ENCODE measurements at regions not wholly inside any gene's neighbourhood (a gene's known extent, or its start where the extent isn't known, plus 50 kb on each side); places are given as distances from the start of the nearest gene placed in this dataset.
A peak's percentile ranks its signal among the peaks of the same experiment; 100 is the strongest.

GRCh38 chr20:6588296-6588695 is 179.2 kb upstream of the BMP2 start:
- Histone ChIP-seq H3K27ac (ENCODE audit: low read length, poor library complexity, severe bottlenecking) (no peak overlapping the region), H2AFZ (ENCODE audit: low read depth, low read length) (no peak overlapping the region), H2AK5ac (ENCODE audit: low read length, severe bottlenecking) (no peak overlapping the region), H3K4me2 (ENCODE audit: low read length, poor library complexity, severe bottlenecking) (no peak overlapping the region), H3K14ac (ENCODE audit: low read length in 2 of 2) (no peak overlapping the region), H2BK15ac (ENCODE audit: low read depth, poor library complexity, severe bottlenecking) (no peak overlapping the region), H3K79me1 (replicated peaks; ENCODE audit: low read length, poor library complexity, severe bottlenecking) (no peaks in the 10 kb centered on the region), H3K23ac (ENCODE audit: low read length in 2 of 2) (no peak overlapping the region), H3K4ac (ENCODE audit: low read depth in 1 of 2, low read length in 2 of 2) (no peak overlapping the region), H3K9me3 (ENCODE audit: control insufficient read depth, low read length) (no peaks in the 10 kb centered on the region), H3K18ac (ENCODE audit: low read depth in 1 of 2, low read length in 2 of 2) (no peak overlapping the region), H4K8ac (ENCODE audit: low read length) (no peak overlapping the region), H4K91ac (ENCODE audit: low read length) (no peak overlapping the region), H3K27me3 (ENCODE audit: control insufficient read depth in 1 of 2, insufficient read depth in 1 of 2, low read length in 2 of 2) (peaks cover 0 to 8% of the 10 kb centered on the region in 2 experiments), H3K4me3 (ENCODE audit: insufficient read depth in 1 of 2, low read depth in 1 of 2, low read length in 2 of 2) (no peak overlapping the region), H2BK5ac (ENCODE audit: low read depth, low read length, poor library complexity, severe bottlenecking) (no peak overlapping the region), H2BK120ac (ENCODE audit: low read depth, low read length) (no peak overlapping the region), H3K4me1 (ENCODE audit: control insufficient read depth, insufficient read depth, low read depth, low read length) (peaks cover 3% of the 10 kb centered on the region), H3K9ac (ENCODE audit: low read length) (no peak overlapping the region), H3K36me3 (ENCODE audit: control insufficient read depth in 1 of 2, insufficient read depth in 2 of 2, low read depth in 1 of 2, low read length in 2 of 2) (no peaks in the 10 kb centered on the region), H2BK12ac (ENCODE audit: low read length in 2 of 2) (no peak overlapping the region)
- 83% methylated on average over 1 of the region's 2 CpGs for WGBS
- no peak for DNase-seq

DNA sequence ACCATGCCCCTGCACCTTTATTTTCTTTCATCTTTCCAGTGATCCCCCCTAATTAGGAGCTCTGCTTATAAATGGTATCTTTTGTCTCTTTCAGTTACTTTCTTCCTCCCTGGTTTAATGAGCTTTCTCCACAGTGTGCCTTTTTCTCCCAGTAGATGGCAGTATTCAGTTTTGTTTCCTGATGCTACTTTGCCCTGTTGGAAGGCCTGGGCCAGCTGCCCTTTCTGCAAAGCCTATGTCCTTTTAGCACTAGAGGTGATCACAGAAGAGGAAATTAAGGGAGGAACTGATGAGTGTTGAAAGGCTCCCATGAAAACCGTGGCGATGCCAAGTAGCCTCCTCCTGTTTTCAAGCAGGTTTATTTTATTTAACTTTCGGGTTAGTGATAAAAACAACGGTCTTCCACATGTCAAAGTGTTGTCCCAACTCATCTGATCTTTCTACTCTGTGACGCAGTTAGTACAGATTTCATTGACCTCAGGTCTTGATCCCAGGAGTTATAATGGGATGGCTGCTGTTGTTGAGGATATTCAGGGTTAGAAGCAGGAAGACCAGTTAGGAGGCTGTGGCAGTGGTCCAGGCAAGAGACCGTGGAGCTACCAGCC is 184.2 kb upstream of the BMP2 start:
- Histone ChIP-seq H2BK5ac (ENCODE audit: low read depth, low read length, poor library complexity, severe bottlenecking) (no peak overlapping the region), H3K27ac (ENCODE audit: low read length, poor library complexity, severe bottlenecking) (no peak overlapping the region), H3K23ac (ENCODE audit: low read length in 2 of 2) (no peak overlapping the region), H4K8ac (ENCODE audit: low read length) (no peak overlapping the region), H3K9me3 (ENCODE audit: control insufficient read depth, low read length) (no peaks in the 10 kb centered on the region), H2AFZ (ENCODE audit: low read depth, low read length) (no peak overlapping the region), H2BK12ac (ENCODE audit: low read length in 2 of 2) (peak overlapping the region; percentile 45 to 89), H3K14ac (ENCODE audit: low read length in 2 of 2) (no peak overlapping the region), H3K4me2 (ENCODE audit: low read length, poor library complexity, severe bottlenecking) (no peak overlapping the region), H3K79me1 (replicated peaks; ENCODE audit: low read length, poor library complexity, severe bottlenecking) (no peaks in the 10 kb centered on the region), H3K18ac (ENCODE audit: low read depth in 1 of 2, low read length in 2 of 2) (no peak overlapping the region), H3K36me3 (ENCODE audit: control insufficient read depth in 1 of 2, insufficient read depth in 2 of 2, low read depth in 1 of 2, low read length in 2 of 2) (no peaks in the 10 kb centered on the region), H3K4me1 (ENCODE audit: control insufficient read depth, insufficient read depth, low read depth, low read length) (no peaks in the 10 kb centered on the region), H3K4me3 (ENCODE audit: insufficient read depth in 1 of 2, low read depth in 1 of 2, low read length in 2 of 2) (no peak overlapping the region), H4K91ac (ENCODE audit: low read length) (no peak overlapping the region), H3K27me3 (ENCODE audit: control insufficient read depth in 1 of 2, insufficient read depth in 1 of 2, low read length in 2 of 2) (peaks cover 2 to 17% of the 10 kb centered on the region in 2 experiments), H2BK15ac (ENCODE audit: low read depth, poor library complexity, severe bottlenecking) (peak overlapping the region; percentile 84), H3K4ac (ENCODE audit: low read depth in 1 of 2, low read length in 2 of 2) (peak overlapping the region in 1 of 2 experiments; percentile 61), H2AK5ac (ENCODE audit: low read length, severe bottlenecking) (no peak overlapping the region), H2BK120ac (ENCODE audit: low read depth, low read length) (no peak overlapping the region), H3K9ac (ENCODE audit: low read length) (no peak overlapping the region)
- 71% methylated on average over 6 of the region's 6 CpGs for WGBS
- peak; percentile 68 for DNase-seq

DNA sequence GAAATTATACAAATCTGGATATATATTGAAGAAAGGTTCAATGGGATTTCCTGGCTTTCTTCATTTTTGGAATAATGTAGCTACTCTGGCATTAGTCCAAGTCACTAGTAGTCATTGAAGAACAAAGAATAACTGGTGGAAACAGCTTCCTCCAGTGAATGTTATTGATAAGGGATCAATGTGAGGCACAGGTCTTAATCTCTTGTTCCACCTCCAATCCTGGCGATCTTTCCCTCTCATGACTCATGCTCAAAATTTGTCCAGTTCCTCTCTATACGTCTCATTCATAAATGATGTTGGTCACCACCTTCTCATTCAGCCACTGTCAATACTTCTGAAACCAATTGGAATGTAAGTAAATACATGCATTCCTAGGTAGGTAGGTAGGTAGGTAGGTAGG is 185.0 kb upstream of the BMP2 start:
- H2AFZ ChIP-seq (ENCODE audit: low read depth, low read length): no peak overlapping the region
- no peaks in the 10 kb centered on the region for H3K79me1 ChIP-seq (replicated peaks; ENCODE audit: low read length, poor library complexity, severe bottlenecking)
- peaks cover 2 to 13% of the 10 kb centered on the region in 2 experiments for H3K27me3 ChIP-seq (ENCODE audit: control insufficient read depth in 1 of 2, insufficient read depth in 1 of 2, low read length in 2 of 2)
- no peak overlapping the region for H2AK5ac ChIP-seq (ENCODE audit: low read length, severe bottlenecking)
- H3K9me3 ChIP-seq (ENCODE audit: control insufficient read depth, low read length): no peaks in the 10 kb centered on the region
- H3K9ac ChIP-seq (ENCODE audit: low read length): no peak overlapping the region
- H2BK12ac ChIP-seq (ENCODE audit: low read length in 2 of 2): no peak overlapping the region
- no peaks in the 10 kb centered on the region for H3K36me3 ChIP-seq (ENCODE audit: control insufficient read depth in 1 of 2, insufficient read depth in 2 of 2, low read depth in 1 of 2, low read length in 2 of 2)
- no peak overlapping the region for H2BK5ac ChIP-seq (ENCODE audit: low read depth, low read length, poor library complexity, severe bottlenecking)
- H3K18ac ChIP-seq (ENCODE audit: low read depth in 1 of 2, low read length in 2 of 2): no peak overlapping the region
- no peak overlapping the region for H3K14ac ChIP-seq (ENCODE audit: low read length in 2 of 2)
- H2BK15ac ChIP-seq (ENCODE audit: low read depth, poor library complexity, severe bottlenecking): no peak overlapping the region
- H2BK120ac ChIP-seq (ENCODE audit: low read depth, low read length): no peak overlapping the region
- no peak overlapping the region for H4K8ac ChIP-seq (ENCODE audit: low read length)
- no peak overlapping the region for H4K91ac ChIP-seq (ENCODE audit: low read length)
- H3K4me3 ChIP-seq (ENCODE audit: insufficient read depth in 1 of 2, low read depth in 1 of 2, low read length in 2 of 2): no peak overlapping the region
- H3K23ac ChIP-seq (ENCODE audit: low read length in 2 of 2): no peak overlapping the region
- H3K4ac ChIP-seq (ENCODE audit: low read depth in 1 of 2, low read length in 2 of 2): peak overlapping the region in 1 of 2 experiments; percentile 28
- no peak overlapping the region for H3K27ac ChIP-seq (ENCODE audit: low read length, poor library complexity, severe bottlenecking)
- H3K4me2 ChIP-seq (ENCODE audit: low read length, poor library complexity, severe bottlenecking): no peak overlapping the region
- H3K4me1 ChIP-seq (ENCODE audit: control insufficient read depth, insufficient read depth, low read depth, low read length): no peaks in the 10 kb centered on the region
- WGBS: no CpG with 5 or more reads among the region's 2 CpGs
- no peak for DNase-seq

- 66% methylated on average over 4 of the region's 4 CpGs for WGBS
- Histone ChIP-seq H3K9me3 (ENCODE audit: control insufficient read depth, low read length) (no peaks in the 10 kb centered on the region), H3K36me3 (ENCODE audit: control insufficient read depth in 1 of 2, insufficient read depth in 2 of 2, low read depth in 1 of 2, low read length in 2 of 2) (no peaks in the 10 kb centered on the region), H3K14ac (ENCODE audit: low read length in 2 of 2) (no peak overlapping the region), H2BK5ac (ENCODE audit: low read depth, low read length, poor library complexity, severe bottlenecking) (no peak overlapping the region), H3K4ac (ENCODE audit: low read depth in 1 of 2, low read length in 2 of 2) (no peak overlapping the region), H4K91ac (ENCODE audit: low read length) (no peak overlapping the region), H3K4me3 (ENCODE audit: insufficient read depth in 1 of 2, low read depth in 1 of 2, low read length in 2 of 2) (no peak overlapping the region), H3K23ac (ENCODE audit: low read length in 2 of 2) (no peak overlapping the region), H3K27ac (ENCODE audit: low read length, poor library complexity, severe bottlenecking) (no peak overlapping the region), H3K4me2 (ENCODE audit: low read length, poor library complexity, severe bottlenecking) (no peak overlapping the region), H3K18ac (ENCODE audit: low read depth in 1 of 2, low read length in 2 of 2) (peak overlapping the region in 1 of 2 experiments; percentile 21), H2BK15ac (ENCODE audit: low read depth, poor library complexity, severe bottlenecking) (no peak overlapping the region), H3K4me1 (ENCODE audit: control insufficient read depth, insufficient read depth, low read depth, low read length) (no peaks in the 10 kb centered on the region), H4K8ac (ENCODE audit: low read length) (no peak overlapping the region), H3K27me3 (ENCODE audit: control insufficient read depth in 1 of 2, insufficient read depth in 1 of 2, low read length in 2 of 2) (peaks cover 2 to 13% of the 10 kb centered on the region in 2 experiments), H3K79me1 (replicated peaks; ENCODE audit: low read length, poor library complexity, severe bottlenecking) (no peaks in the 10 kb centered on the region), H2AK5ac (ENCODE audit: low read length, severe bottlenecking) (no peak overlapping the region), H2BK120ac (ENCODE audit: low read depth, low read length) (no peak overlapping the region), H2BK12ac (ENCODE audit: low read length in 2 of 2) (peak overlapping the region in 1 of 2 experiments; percentile 31), H3K9ac (ENCODE audit: low read length) (no peak overlapping the region), H2AFZ (ENCODE audit: low read depth, low read length) (no peak overlapping the region)
- no peak for DNase-seq
Measured at GRCh38 chr20:6580486-6580885, 187.0 kb upstream of the BMP2 start.
